ENCODE measurements at regions not wholly inside any gene's neighbourhood (a gene's known extent, or its start where the extent isn't known, plus 50 kb on each side); places are given as distances from the start of the nearest gene placed in this dataset.
"Not testable (repeated sequence)": the region's sequence is repeated elsewhere in the genome, so short reads cannot be mapped to it uniquely, and the experiment has no call there.

- DNase-seq (ENCODE audit: low read depth), result no peak
These were observed 340.8 kb downstream of the FGF10 start for GRCh38 chr5:44048276-44048984.

DNA sequence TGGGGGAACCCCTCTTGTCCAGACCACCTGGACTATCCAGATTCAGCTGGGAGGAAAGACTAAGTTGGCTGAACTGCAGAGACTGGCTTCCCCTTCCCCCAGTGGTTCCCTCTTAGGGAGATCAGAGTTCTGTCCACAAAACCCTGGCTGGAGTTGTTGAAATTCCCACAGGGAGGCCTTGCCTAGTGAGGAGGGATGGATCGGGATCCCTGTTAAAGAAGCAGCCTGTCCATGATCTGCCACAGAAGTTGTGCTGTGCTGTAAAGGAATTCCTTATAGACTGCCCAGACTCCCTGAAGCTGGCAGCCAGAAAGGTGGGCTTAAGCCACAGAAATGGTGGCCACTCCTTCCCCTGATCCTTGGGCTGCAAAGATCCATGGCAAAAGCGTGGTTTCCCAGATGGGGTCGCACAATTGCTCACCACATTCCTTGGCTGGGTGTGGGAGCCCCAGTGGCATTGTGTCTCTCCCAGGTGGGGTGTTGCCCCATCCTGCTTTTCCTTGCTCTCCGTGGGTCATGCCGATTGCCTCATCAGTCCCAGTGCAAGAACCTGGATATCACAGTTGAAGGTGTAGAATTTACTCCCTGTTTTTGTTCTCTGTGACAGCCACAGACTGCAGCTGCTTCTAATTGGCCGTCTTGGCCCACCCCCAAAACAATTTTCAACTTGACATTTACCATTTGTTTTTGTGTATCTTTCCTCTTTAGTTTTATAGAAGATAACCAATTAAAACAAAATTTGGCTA lies 342.4 kb downstream of the FGF10 start:
- DNase-seq (ENCODE audit: low read depth), result no peak

GRCh38 chr5:44044549-44044948 lies 344.7 kb downstream of the FGF10 start:
- DNase-seq (ENCODE audit: low read depth), result not testable (repeated sequence)

- no peak for DNase-seq (ENCODE audit: low read depth)
These were observed 361.0 kb downstream of the FGF10 start for GRCh38 chr5:44028226-44028625.

DNA sequence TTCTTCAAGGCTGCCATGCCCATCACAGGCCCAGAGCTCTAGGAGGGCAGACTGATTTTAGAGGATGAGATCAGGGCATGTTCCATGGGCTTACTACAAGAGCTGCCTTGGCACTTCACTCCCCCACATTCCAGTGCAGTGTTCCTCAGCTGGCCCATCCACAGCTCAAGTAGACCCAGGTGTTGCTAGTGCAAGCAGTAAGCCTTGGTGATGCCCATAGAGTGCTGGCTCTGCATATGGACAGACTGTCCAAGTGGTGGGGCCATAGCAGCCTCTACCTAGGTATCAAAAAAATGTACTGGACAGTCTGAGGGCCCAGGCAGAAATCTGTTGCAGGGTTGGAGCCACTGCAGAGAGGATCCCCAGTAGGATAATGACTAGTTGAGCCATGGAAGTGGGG lies 366.6 kb downstream of the FGF10 start:
- DNase-seq (ENCODE audit: low read depth), result no peak

GRCh38 chr5:44011518-44011917 lies 377.7 kb downstream of the FGF10 start:
- no peak for DNase-seq (ENCODE audit: low read depth)

DNA sequence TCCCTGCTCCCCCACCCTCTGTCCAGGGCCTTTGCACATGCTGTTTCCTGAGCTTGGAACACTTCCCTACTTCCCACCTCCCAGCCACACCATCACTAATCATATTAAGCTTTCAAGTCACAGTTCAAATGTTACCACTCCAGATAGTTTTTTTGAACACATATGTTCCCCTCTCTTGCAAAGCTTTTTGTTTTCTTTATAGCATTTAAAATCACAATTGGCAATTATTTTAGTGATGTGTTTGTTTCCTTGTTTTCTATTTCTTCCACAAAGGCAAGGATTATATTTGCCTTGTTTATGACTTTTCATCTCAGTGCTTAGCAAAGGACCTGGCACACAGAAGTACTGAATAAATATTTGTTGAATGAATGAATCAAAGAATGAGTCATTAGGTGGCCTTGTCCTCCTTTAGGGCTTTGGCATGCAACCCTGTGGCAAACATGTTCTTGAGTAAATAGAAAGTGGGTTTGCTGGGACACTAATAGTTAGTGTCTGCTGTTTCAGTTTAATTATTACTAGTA lies 386.8 kb downstream of the FGF10 start:
- peak; percentile 55 for DNase-seq (ENCODE audit: low read depth)

- DNase-seq (ENCODE audit: low read depth), result peak; percentile 30
These were observed 387.4 kb downstream of the FGF10 start for GRCh38 chr5:44001675-44002380.

DNA sequence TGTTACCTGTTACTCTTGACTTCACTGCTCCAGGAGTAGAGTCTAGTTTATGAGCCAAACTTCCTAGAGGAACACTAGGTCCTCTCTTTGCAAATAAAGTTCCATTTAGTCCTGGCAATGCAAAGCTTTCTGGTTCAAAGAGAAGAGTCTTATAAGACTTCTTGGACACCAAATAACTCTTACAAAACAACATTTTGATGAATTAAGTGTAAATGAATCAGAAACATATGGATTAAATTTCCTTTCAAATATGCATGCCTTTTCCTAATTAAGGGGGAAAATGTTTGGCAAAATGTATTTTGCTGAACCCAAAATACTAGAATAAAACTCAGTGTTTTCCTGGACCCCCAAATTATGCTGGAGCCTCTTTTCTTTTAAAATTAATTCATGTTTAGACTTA lies 388.0 kb downstream of the FGF10 start:
- DNase-seq (ENCODE audit: low read depth), result no peak

DNA sequence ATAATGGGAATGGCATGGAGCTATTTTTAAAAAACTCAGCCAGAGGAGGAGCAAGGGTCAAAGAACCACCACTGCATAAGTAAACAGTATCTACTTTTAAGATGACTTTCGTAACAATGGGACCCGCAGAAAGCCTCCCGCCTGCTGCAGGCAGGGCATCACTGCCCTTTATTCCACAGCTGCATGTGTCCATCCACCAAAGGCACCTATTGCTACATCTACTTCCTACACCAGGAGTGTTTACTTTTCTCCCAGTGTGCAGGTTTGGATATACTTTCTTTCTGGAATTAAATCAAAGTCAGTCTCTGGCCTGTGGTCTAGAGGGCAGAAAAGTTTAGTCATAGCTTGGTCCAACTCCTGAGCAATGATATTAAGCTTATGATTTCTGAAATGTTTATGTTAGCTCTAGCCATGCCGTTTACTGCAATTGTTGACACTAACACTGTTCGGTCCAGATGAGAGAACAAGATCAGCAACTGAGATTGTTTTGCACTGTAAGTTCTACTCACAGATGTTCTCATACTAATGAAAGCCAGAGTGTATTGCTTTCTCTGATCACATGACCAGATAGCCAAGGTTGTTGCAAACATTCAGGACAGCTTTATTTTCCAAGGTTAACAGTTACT lies 391.5 kb downstream of the FGF10 start:
- no peak for DNase-seq (ENCODE audit: low read depth)

GRCh38 chr5:43996221-43996620 lies 393.0 kb downstream of the FGF10 start:
- no peak for DNase-seq (ENCODE audit: low read depth)

DNA sequence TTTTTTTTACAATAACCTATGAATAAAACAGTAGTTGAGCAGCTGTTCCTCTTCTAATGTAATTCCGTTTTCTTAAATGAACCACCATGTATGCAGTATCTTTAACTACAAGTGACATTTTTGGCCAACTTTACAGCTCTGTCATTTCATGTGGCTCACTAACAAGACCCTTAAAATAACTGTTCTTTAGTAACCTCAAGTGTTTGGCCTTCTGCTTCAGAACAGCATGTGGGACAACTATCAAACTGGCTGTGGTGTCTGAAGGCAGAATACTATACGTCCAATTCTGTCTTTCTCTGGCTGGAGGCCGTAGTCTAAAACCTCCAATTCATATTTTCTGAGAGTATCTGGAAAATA lies 391.4 kb downstream of the NNT start:
- DNase-seq (ENCODE audit: low read depth), result no peak

DNA sequence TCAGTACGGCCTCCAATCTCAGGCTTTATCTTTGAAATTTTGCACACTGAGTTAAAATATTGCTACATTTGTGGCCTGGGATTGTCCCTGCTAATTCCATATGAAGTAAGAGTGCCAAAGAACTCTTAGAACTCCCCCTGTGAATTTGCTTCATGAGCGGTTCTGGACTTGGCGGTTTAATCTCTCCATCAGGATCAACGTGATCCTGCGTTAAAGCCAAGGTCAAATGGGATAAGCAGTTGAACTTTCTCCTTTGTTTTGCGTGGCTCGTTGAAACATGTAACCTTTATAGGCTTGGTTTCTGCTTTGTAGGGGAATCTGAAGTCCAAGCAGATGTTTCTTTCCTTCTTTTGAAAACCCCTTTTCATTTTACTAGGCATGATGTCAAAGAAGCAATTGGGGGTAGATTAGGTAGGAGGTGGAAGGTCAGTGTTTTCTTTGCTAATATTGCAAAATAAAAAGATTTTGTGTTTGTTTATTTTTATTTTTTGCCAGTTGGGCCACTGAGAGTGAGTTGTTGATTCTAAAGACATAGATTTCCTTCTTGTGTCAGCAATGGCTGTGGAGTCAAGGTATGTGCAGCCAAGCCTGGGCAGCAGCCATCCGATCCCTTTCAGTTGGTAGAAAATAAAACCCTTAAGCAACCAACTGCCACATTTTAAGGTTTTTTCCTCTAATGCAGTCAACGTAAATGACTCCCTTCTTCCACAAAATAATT lies 390.8 kb downstream of the NNT start:
- DNase-seq (ENCODE audit: low read depth), result no peak

DNA sequence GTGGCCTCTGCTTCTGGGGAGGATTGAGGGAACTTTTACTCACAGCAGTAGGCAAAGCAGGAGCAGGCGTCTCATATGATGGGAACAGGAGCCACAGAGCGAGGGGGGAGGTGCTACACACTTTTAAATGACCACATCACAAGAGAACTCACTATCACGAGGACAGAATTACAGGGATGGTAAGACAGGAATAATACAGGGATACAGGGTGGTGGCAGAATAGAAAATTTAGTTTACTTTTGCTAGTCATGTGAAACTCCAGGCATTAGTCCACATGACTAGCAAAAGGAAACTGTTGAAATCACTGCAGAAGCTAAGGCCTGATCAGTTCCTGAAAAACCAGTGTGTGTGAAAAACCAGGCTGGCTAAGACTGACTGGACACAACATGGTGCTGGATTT lies 382.4 kb downstream of the NNT start:
- DNase-seq (ENCODE audit: low read depth), result no peak

GRCh38 chr5:43981556-43981955 lies 378.6 kb downstream of the NNT start:
- DNase-seq (ENCODE audit: low read depth), result no peak

DNA sequence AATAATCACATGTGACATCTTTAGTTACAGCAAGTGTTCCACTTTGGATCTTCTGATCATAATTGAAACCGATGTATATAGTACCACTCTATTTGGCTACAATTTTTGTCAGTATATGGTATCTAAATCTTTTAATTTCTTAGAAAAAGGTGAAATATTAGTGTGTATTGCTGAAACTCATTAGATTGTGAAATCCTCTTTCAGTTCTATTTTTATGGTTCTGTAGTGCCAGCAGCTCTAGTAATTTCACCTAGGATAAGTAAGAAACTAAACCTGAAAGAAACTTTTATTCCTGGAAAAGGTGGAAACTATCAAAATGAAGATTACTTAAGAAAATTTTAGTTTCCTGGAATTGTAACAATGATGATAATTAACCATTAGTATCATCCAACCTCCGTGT lies 370.9 kb downstream of the NNT start:
- DNase-seq (ENCODE audit: low read depth), result no peak

GRCh38 chr5:43973318-43973717 lies 370.3 kb downstream of the NNT start:
- no peak for DNase-seq (ENCODE audit: low read depth)

- no peak for DNase-seq (ENCODE audit: low read depth)
These were observed 364.2 kb downstream of the NNT start for GRCh38 chr5:43967165-43967564.

GRCh38 chr5:43959144-43959543 lies 356.2 kb downstream of the NNT start:
- no peak for DNase-seq (ENCODE audit: low read depth)

DNA sequence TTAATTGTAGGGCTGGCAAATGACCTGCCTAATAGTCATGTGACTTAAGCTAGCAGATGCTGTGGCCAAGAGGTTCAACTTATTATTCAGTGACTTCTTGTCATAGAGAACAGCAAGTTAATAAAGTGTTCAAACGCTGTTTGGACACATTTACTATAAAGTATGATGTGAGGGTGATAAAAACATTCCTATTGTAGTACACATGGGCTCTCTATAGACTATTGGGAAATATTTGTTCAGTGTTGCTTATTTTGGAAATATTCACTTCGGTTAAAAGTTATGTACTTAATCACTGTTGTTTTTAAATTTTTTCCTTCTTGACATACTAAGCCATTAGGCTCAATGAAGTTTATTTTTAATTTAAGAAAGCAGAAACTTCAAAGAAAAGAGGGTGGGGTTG lies 345.0 kb downstream of the NNT start:
- no peak for DNase-seq (ENCODE audit: low read depth)

- DNase-seq (ENCODE audit: low read depth), result no peak
These were observed 338.8 kb downstream of the NNT start for GRCh38 chr5:43941806-43942205.

DNA sequence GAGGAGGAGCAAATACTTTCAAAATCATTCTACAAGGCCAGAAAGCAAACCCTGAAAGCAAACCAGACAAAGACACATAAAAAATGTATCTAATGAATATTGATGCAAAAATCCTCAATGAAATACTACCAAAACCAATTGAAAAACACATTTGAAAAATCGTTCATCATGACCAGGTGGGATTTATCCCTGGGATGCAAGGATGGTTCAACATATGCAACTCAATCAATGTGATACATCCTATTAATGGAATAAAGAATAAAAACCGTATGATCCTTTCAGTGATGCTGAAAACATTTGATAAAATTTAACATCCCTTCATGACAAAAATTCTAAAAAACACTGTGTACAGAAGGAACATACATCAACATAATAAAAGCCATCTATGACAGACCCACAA lies 337.6 kb downstream of the NNT start:
- no peak for DNase-seq (ENCODE audit: low read depth)

Measured in HS-27A (cell line).